Gastrocnemius medialis (tissue), 4 donors: ENCODE measurements at regions not wholly inside any gene's neighbourhood (a gene's known extent, or its start where the extent isn't known, plus 50 kb on each side); places are given as distances from the start of the nearest gene placed in this dataset.

Experiments
- ATAC-seq, 2 donors: fragments of 150-250 bp; one replicate each; pipeline ENCODE4 v1.9.1; 2016
- DNase-seq, 2 donors: peaks; one replicate each; pipeline ENCODE4 v3.0.0-alpha.2; 2019
- H3K27ac ChIP-seq, 4 donors: fragments of 200-600 bp; sonication (generic); 1 replicate in 1 of 4; 2 replicates in 3 of 4; pipeline ENCODE4 v1.5.1; 2016 to 2018; ENCODE audit warnings: mild to moderate bottlenecking in 2 of 4, moderate library complexity in 1 of 4
- H3K27me3 ChIP-seq, 3 donors: fragments of 200-600 bp; sonication (generic) in 2 of 3; 1 replicate in 1 of 3; 2 replicates in 2 of 3; pipeline versions ENCODE4 v1.5.1 to v1.6.0; 2016 to 2019; ENCODE audit warnings: mild to moderate bottlenecking in 1 of 3, moderate library complexity in 1 of 3
- H3K36me3 ChIP-seq, 2 donors: fragments of 200-600 bp; sonication (generic) in 1 of 2; one replicate each; pipeline ENCODE4 v1.5.1; 2017 to 2018
- H3K4me1 ChIP-seq, 2 donors: fragments of 200-600 bp; sonication (generic) in 1 of 2; one replicate each; pipeline ENCODE4 v1.5.1; 2016 to 2017; ENCODE audit warnings: mild to moderate bottlenecking in 2 of 2
- H3K4me3 ChIP-seq, 4 donors: fragments of 200-600 bp; sonication (generic) in 3 of 4; 1 replicate in 1 of 4; 2 replicates in 3 of 4; pipeline ENCODE4 v1.5.1; 2016 to 2019; ENCODE audit warnings: mild to moderate bottlenecking in 2 of 4
- H3K9me3 ChIP-seq, 3 donors: fragments of 200-600 bp; sonication (generic) in 2 of 3; 1 replicate in 1 of 3; 2 replicates in 2 of 3; pipeline ENCODE4 v1.5.1; 2016 to 2019
- POLR2A ChIP-seq, 2 donors: fragments of 450-650 bp; IDR thresholded peaks; one replicate each; pipeline ENCODE4 v1.6.1; 2017; ENCODE audit warnings: antibody characterized with exemption in 2 of 2, mild to moderate bottlenecking in 2 of 2, moderate library complexity in 2 of 2
- in situ Hi-C, 4 donors: fragments of 200-750 bp; cut with MboI; loops; one replicate each; pipeline versions ENCODE4 v1.15.0 to v1.8.0; 2017; ENCODE audit warnings: low sequenced_read_pairs in 4 of 4
- intact Hi-C: fragments of 100-400 bp; cut with DNase I; formaldehyde crosslinking; loops from one replicate; pipeline ENCODE4 v1.15.1; 2023; ENCODE audit warnings: low total_unique reads
- TF ChIP-seq, protein P1 (sequence below), 5 experiments: fragments of 450-650 bp in 3 of 5; fragments of 200-600 bp in 2 of 5; sonication (generic) in 2 of 5; IDR thresholded peaks in 4 of 5; conservative IDR thresholded peaks in 1 of 5; 1 replicate in 4 of 5; 2 replicates in 1 of 5; pipeline ENCODE4 v1.5.1; 2016 to 2019; ENCODE audit warnings: antibody characterized with exemption in 5 of 5, mild to moderate bottlenecking in 3 of 5, moderate library complexity in 3 of 5

DNA sequence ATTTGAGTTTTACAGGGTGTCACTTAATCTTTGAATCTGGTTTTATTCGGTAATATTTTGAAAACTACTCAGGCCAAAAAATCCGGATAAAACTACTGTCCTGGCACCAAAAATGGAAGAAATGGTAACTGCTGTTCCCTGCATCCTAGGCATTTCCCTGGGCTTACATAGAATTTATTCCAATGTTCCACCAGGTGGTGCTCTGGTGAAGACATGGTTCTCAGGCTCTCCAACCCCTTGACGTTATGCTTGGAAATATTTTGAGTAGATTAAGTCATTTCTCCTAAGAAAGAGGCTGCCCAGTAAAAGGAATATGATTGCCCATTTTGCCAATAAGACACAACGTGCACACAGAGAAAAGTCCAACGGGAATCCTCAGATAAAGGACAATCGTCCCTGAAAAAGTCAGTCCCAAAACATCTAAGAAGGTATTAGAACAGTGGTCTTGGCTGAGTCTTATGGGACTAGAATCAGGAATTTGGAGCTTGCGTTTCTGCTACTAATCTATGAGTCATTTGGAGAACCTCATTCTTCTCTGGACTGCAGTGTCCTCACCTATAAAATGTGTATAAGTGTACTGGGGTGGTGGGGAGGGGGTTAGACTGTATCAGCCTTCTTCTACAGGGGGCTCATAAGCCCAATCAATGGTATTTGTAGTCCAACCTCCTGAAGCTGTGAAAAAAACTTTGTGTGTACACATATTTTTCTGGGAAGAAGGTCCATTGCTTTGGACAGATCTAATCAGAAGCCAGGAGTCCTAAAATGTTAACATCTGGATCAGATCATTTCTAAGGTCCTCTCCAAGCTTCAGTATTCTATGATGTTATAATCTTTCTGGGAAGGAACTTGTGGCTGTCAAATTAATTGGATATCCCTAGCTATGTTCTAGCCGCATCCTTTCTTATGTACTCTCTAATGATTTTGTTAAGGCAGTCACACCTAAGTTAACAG, 131.0 kb upstream of the BMP2 start:
- peak overlapping the region in 3 of 4 donors; percentile 3 to 26 (median 7) for H3K27ac ChIP-seq
- DNase-seq (peak in 1 of 2 donors; percentile 14), ATAC-seq (peak; percentile 73 to 75)
- no peaks in the 10 kb centered on the region for H3K9me3 ChIP-seq
- H3K4me3 ChIP-seq: no peak overlapping the region
- H3K36me3 ChIP-seq: no peaks in the 10 kb centered on the region
- no peaks in the 10 kb centered on the region for H3K4me1 ChIP-seq
- H3K27me3 ChIP-seq: no peaks in the 10 kb centered on the region
- intact Hi-C loops: loop anchor here (10.0 kb wide), 1 partner anchor 128 kb away; the partner anchor contains the start of gene BMP2
- in situ Hi-C loops: no loop called here
- TF ChIP-seq POLR2A (IDR thresholded peaks at IDR 0.05): no peak
- TF ChIP-seq, protein P1, sequence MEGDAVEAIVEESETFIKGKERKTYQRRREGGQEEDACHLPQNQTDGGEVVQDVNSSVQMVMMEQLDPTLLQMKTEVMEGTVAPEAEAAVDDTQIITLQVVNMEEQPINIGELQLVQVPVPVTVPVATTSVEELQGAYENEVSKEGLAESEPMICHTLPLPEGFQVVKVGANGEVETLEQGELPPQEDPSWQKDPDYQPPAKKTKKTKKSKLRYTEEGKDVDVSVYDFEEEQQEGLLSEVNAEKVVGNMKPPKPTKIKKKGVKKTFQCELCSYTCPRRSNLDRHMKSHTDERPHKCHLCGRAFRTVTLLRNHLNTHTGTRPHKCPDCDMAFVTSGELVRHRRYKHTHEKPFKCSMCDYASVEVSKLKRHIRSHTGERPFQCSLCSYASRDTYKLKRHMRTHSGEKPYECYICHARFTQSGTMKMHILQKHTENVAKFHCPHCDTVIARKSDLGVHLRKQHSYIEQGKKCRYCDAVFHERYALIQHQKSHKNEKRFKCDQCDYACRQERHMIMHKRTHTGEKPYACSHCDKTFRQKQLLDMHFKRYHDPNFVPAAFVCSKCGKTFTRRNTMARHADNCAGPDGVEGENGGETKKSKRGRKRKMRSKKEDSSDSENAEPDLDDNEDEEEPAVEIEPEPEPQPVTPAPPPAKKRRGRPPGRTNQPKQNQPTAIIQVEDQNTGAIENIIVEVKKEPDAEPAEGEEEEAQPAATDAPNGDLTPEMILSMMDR (IDR thresholded peaks at IDR 0.05 in 4 of 5, conservative IDR thresholded peaks at IDR 0.05 in 1 of 5): peak in 3 of 5 experiments; percentile 18 to 41 (median 30)

DNA sequence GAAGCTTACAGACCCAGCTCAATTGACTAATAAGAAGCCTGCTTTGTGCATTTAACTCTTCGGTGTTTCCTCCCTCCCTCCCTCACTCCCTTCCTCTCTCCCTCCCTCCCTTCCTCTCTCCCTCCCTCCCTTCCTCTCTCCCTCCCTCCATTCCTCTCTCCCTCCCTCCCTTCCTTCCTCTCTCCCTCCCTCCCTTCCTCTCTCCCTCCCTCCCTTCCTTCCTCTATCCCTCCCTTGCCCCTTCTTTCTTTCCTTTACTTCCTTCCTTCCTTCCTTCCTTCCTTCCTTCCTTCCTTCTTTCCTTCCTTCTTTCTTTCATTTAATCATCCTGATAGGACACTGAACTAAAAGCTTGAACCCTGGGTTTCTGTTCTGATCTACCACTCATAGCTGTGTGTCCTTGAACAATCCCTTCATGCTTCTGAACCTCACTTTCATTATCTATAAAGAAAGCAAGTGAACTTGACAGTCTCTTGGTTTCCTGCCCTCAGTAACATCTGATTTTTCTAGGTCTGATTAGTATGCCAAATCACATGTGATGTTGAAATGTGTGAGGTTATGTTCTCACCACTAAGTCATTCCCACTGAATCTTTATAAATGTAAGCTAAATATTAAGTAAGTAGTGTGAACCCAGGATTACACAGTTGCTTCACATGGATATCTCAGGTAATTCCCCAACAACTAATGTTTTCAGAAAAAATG, 132.3 kb upstream of the BMP2 start:
- in situ Hi-C loops (no loop called here), intact Hi-C loops (loop anchor here (10.0 kb wide), 1 partner anchor 130 kb away; the partner anchor contains the start of gene BMP2)
- H3K9me3 ChIP-seq: no peaks in the 10 kb centered on the region
- H3K4me1 ChIP-seq: no peaks in the 10 kb centered on the region
- H3K27me3 ChIP-seq: no peaks in the 10 kb centered on the region
- no peak for TF ChIP-seq POLR2A (IDR thresholded peaks at IDR 0.05)
- TF ChIP-seq, protein P1 (IDR thresholded peaks at IDR 0.05 in 4 of 5, conservative IDR thresholded peaks at IDR 0.05 in 1 of 5): no peak
- H3K27ac ChIP-seq: no peak overlapping the region
- H3K36me3 ChIP-seq: no peaks in the 10 kb centered on the region
- DNase-seq (no peak), ATAC-seq (peak; percentile 38 to 43)
- H3K4me3 ChIP-seq: no peak overlapping the region

DNA sequence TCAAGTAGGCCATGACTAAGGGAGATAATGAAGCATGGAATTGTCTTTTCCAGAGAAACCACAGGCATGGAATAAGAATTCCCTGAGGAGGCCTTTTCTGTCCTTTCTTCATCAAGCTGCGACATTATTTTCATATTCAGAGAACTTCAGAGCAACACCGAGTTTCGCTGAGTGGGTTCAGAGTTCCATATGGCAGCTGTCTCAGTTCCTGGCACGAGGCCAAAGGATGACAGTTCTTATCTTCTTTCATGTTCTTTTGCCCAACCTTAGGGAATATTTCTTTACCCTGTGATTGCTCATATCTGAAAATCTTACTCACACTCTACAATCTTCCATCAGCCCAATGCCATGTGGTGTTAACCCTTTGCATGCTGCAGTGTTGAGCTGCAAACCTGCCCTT, 135.3 kb upstream of the BMP2 start:
- Histone ChIP-seq H3K36me3 (no peaks in the 10 kb centered on the region), H3K4me1 (no peaks in the 10 kb centered on the region), H3K9me3 (no peaks in the 10 kb centered on the region), H3K27ac (no peak overlapping the region), H3K4me3 (no peak overlapping the region), H3K27me3 (no peaks in the 10 kb centered on the region)
- intact Hi-C loops: loop anchor here (10.0 kb wide), 1 partner anchor 133 kb away; the partner anchor contains the start of gene BMP2
- TF ChIP-seq POLR2A (IDR thresholded peaks at IDR 0.05): no peak
- TF ChIP-seq, protein P1 (IDR thresholded peaks at IDR 0.05 in 4 of 5, conservative IDR thresholded peaks at IDR 0.05 in 1 of 5): no peak
- in situ Hi-C loops: no loop called here
- DNase-seq (no peak), ATAC-seq (no peak)

DNA sequence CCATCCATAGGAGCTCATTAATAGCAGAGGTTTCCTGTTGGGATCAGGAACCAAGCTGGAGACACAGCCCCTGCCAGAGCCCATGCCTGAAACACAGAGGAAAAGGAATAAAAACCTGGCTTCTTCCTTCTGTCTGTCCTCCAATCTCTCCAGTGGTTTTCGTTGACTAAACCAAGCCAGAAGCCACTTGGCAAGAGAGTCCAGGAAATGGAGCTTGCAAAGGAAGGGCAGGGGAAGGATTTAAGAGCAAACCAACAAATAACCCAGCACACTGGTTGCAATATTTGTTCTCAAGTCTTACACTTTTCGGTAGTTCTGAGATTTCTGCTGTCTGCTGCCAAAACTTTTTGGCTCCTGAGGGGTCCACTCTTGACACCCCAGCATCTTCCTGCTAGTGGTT, 137.0 kb upstream of the BMP2 start:
- no peak for ATAC-seq
- TF ChIP-seq, protein P1 (IDR thresholded peaks at IDR 0.05 in 4 of 5, conservative IDR thresholded peaks at IDR 0.05 in 1 of 5): no peak
- TF ChIP-seq POLR2A (IDR thresholded peaks at IDR 0.05): no peak

More for the DNA sequence above, 137.0 kb upstream of the BMP2 start:
- no peak for DNase-seq
- intact Hi-C loops (loop anchor here (10.0 kb wide), 1 partner anchor 134 kb away; the partner anchor contains the start of gene BMP2), in situ Hi-C loops (no loop called here)
- Histone ChIP-seq H3K27ac (no peak overlapping the region), H3K4me1 (no peaks in the 10 kb centered on the region), H3K9me3 (no peaks in the 10 kb centered on the region), H3K27me3 (no peaks in the 10 kb centered on the region), H3K36me3 (no peaks in the 10 kb centered on the region), H3K4me3 (no peak overlapping the region)
